CD4-positive, alpha-beta memory T cell (primary cell): ENCODE measurements at regions not wholly inside any gene's neighbourhood (a gene's known extent, or its start where the extent isn't known, plus 50 kb on each side); places are given as distances from the start of the nearest gene placed in this dataset.

Source experiments
- CTCF ChIA-PET: fragments of 350-600 bp; sonication (Branson Sonifier 250); formaldehyde crosslinking; loops from one replicate; lab custom pipeline; 2021; ENCODE audit warnings: inconsistent platforms; ENCODE audit not compliant: partially characterized antibody; lab: Charles Lee
- POLR2A ChIA-PET: fragments of 350-600 bp; sonication (Branson Sonifier 250); formaldehyde crosslinking; loops from one replicate; lab custom pipeline; 2021; ENCODE audit not compliant: partially characterized antibody; lab: Charles Lee
- DNase-seq, 5 donors: peaks; one replicate each; pipeline versions ENCODE4 v3.0.0 to v3.0.0-alpha.2; 2020 to 2022; ENCODE audit warnings: mixed read lengths in 1 of 5
- H3K27ac ChIP-seq: one replicate; pipeline ENCODE4 v1.7.0; 2013; ENCODE audit warnings: low read depth, low read length
- H3K27me3 ChIP-seq: 2 replicates; pipeline ENCODE4 v1.7.0; 2013; ENCODE audit warnings: mild to moderate bottlenecking, low read length, moderate library complexity; ENCODE audit not compliant: insufficient read depth
- H3K36me3 ChIP-seq: 2 replicates; pipeline ENCODE4 v1.7.0; 2013; ENCODE audit warnings: mild to moderate bottlenecking, low read length, moderate library complexity; ENCODE audit not compliant: insufficient read depth
- H3K4me1 ChIP-seq: 2 replicates; pipeline ENCODE4 v1.7.0; 2013; ENCODE audit warnings: mild to moderate bottlenecking, low read length, moderate library complexity; ENCODE audit not compliant: insufficient read depth
- H3K4me3 ChIP-seq, 2 donors: one replicate each; pipeline ENCODE4 v1.7.0; 2013; ENCODE audit warnings: low read length in 2 of 2, mild to moderate bottlenecking in 1 of 2
- H3K9me3 ChIP-seq, 2 donors: one replicate each; pipeline ENCODE4 v1.7.0; 2013; ENCODE audit warnings: low read length in 2 of 2, control low read depth in 1 of 2; ENCODE audit not compliant: control insufficient read depth in 1 of 2
- H3K27ac Mint-ChIP-seq, 7 donors: one replicate each; pipeline ENCODE4 v1.8.0; 2020 to 2021; ENCODE audit warnings: mixed read lengths in 7 of 7, mild to moderate bottlenecking in 6 of 7, inconsistent platforms in 3 of 7, moderate library complexity in 3 of 7
- H3K27me3 Mint-ChIP-seq, 2 donors: one replicate each; pipeline ENCODE4 v1.8.0; 2020 to 2021; ENCODE audit warnings: mixed read lengths in 2 of 2
- H3K36me3 Mint-ChIP-seq, 2 donors: one replicate each; pipeline ENCODE4 v1.8.0; 2020 to 2021; ENCODE audit warnings: mixed read lengths in 2 of 2, inconsistent platforms in 1 of 2, mild to moderate bottlenecking in 1 of 2
- H3K4me1 Mint-ChIP-seq, 4 donors: one replicate each; pipeline ENCODE4 v1.8.0; 2020 to 2021; ENCODE audit warnings: mixed read lengths in 4 of 4, mild to moderate bottlenecking in 1 of 4
- H3K4me3 Mint-ChIP-seq, 8 donors: one replicate each; pipeline ENCODE4 v1.8.0; 2020 to 2021; ENCODE audit warnings: mixed read lengths in 8 of 8, mild to moderate bottlenecking in 7 of 8, moderate library complexity in 6 of 8, inconsistent platforms in 3 of 8
- H3K9me3 Mint-ChIP-seq, 8 donors: one replicate each; pipeline ENCODE4 v1.8.0; 2020 to 2021; ENCODE audit warnings: mixed read lengths in 8 of 8, mild to moderate bottlenecking in 5 of 8, inconsistent platforms in 3 of 8, moderate library complexity in 1 of 8
- intact Hi-C: fragments of 100-400 bp; cut with micrococcal nuclease; formaldehyde crosslinking; loops from one replicate; pipeline ENCODE4 v1.15.1; 2023

GRCh38 chr4:23207059-23207458 is 514.3 kb downstream of the GBA3 start:
- Mint-ChIP-seq H3K4me1 (no peaks in the 10 kb centered on the region), H3K9me3 (peaks cover 0 to 9% (median 5%) of the 10 kb centered on the region in 8 donors), H3K36me3 (no peaks in the 10 kb centered on the region), H3K4me3 (no peak overlapping the region), H3K27ac (no peak overlapping the region), H3K27me3 (no peaks in the 10 kb centered on the region)
- Histone ChIP-seq H3K36me3 (no peaks in the 10 kb centered on the region), H3K9me3 (no peaks in the 10 kb centered on the region), H3K27ac (no peak overlapping the region), H3K4me1 (no peaks in the 10 kb centered on the region), H3K27me3 (no peaks in the 10 kb centered on the region), H3K4me3 (no peak overlapping the region)
- intact Hi-C loops: no loop called here
- POLR2A ChIA-PET: no interaction called here
- DNase-seq: no peak
- CTCF ChIA-PET: no interaction called here

DNA sequence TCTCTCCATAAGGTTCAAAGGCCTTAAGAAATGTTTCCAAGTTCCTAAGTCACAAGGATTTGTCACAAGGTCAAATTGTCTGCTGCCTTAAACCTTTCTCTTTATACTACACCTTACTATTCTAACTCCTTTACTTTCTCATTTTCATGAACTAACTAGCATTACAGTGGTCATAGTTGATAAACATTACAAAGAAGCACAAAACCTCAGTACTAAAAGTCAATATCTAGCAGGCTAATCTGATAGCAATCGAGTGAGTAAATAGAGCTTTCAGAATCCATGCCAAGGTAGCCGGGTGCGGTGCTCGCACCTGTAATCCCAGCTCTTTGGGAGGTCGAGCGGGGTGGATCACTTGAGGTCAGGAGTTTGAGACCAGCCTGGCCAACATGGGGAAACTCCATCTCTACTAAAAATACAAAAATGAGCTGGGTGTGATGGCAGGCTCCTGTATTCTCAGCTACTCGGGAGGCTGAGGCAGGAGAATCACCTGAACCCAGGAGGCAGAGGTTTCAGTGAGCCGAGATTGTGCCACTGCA is 510.0 kb downstream of the GBA3 start:
- H3K4me3 ChIP-seq: no peak overlapping the region
- H3K27me3 ChIP-seq: no peaks in the 10 kb centered on the region
- H3K27me3 Mint-ChIP-seq: peaks cover 0 to 2% of the 10 kb centered on the region in 2 donors
- no peak overlapping the region for H3K27ac Mint-ChIP-seq
- CTCF ChIA-PET: no interaction called here
- no peak overlapping the region for H3K4me3 Mint-ChIP-seq
- no peaks in the 10 kb centered on the region for H3K36me3 Mint-ChIP-seq
- H3K4me1 ChIP-seq: no peaks in the 10 kb centered on the region
- DNase-seq: no peak
- intact Hi-C loops: no loop called here
- POLR2A ChIA-PET: no interaction called here
- no peaks in the 10 kb centered on the region for H3K9me3 ChIP-seq
- no peaks in the 10 kb centered on the region for H3K36me3 ChIP-seq
- peaks cover 0 to 10% (median 4%) of the 10 kb centered on the region in 8 donors for H3K9me3 Mint-ChIP-seq
- H3K4me1 Mint-ChIP-seq: no peaks in the 10 kb centered on the region
- no peak overlapping the region for H3K27ac ChIP-seq

DNA sequence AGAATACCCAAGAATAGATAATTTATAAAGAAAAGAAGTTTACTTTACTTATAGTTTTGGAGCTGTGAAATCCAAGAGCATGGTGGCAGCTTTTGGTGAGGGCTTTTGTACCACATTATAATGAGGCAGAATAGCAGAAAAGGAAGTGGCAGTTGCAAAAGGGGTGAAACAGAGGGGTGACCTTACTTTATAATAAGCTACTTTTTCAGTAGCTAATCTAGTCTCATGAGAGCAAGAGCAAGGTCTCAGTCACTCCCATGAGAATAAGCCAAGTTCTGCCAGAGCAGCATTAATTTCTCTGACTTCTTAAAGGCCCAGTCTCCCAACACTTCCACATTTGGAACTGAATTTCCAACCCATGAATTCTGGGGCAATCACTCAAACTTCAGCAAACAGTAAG is 502.0 kb downstream of the GBA3 start:
- no peaks in the 10 kb centered on the region for H3K9me3 ChIP-seq
- H3K4me3 Mint-ChIP-seq: no peak overlapping the region
- no peaks in the 10 kb centered on the region for H3K36me3 ChIP-seq
- no peaks in the 10 kb centered on the region for H3K27me3 ChIP-seq
- no peak overlapping the region for H3K4me3 ChIP-seq
- peaks cover 1 to 2% of the 10 kb centered on the region in 2 donors for H3K27me3 Mint-ChIP-seq
- no peaks in the 10 kb centered on the region for H3K36me3 Mint-ChIP-seq
- no peaks in the 10 kb centered on the region for H3K4me1 ChIP-seq
- H3K27ac Mint-ChIP-seq: no peak overlapping the region
- H3K9me3 Mint-ChIP-seq: peaks cover 0 to 4% (median 1%) of the 10 kb centered on the region in 8 donors
- intact Hi-C loops: no loop called here
- ChIA-PET CTCF (no interaction called here), POLR2A (no interaction called here)
- DNase-seq: no peak
- no peak overlapping the region for H3K27ac ChIP-seq
- H3K4me1 Mint-ChIP-seq: no peaks in the 10 kb centered on the region

GRCh38 chr4:23174179-23174578 is 481.4 kb downstream of the GBA3 start:
- H3K4me1 ChIP-seq: no peaks in the 10 kb centered on the region
- H3K9me3 ChIP-seq: no peaks in the 10 kb centered on the region
- H3K27ac ChIP-seq: no peak overlapping the region
- H3K4me3 ChIP-seq: no peak overlapping the region
- H3K36me3 ChIP-seq: no peaks in the 10 kb centered on the region
- CTCF ChIA-PET: no interaction called here
- no peak for DNase-seq
- peaks cover 0 to 4% of the 10 kb centered on the region in 2 donors for H3K27me3 Mint-ChIP-seq
- no peak overlapping the region for H3K4me3 Mint-ChIP-seq
- H3K36me3 Mint-ChIP-seq: no peaks in the 10 kb centered on the region
- intact Hi-C loops: no loop called here
- POLR2A ChIA-PET: no interaction called here
- peaks cover 4 to 21% (median 10%) of the 10 kb centered on the region in 8 donors for H3K9me3 Mint-ChIP-seq
- no peak overlapping the region for H3K27ac Mint-ChIP-seq
- no peaks in the 10 kb centered on the region for H3K4me1 Mint-ChIP-seq
- H3K27me3 ChIP-seq: no peaks in the 10 kb centered on the region

- Histone ChIP-seq H3K27me3 (no peaks in the 10 kb centered on the region), H3K4me3 (no peak overlapping the region), H3K4me1 (no peaks in the 10 kb centered on the region), H3K36me3 (no peaks in the 10 kb centered on the region), H3K9me3 (no peaks in the 10 kb centered on the region), H3K27ac (no peak overlapping the region)
- H3K27ac Mint-ChIP-seq: no peak overlapping the region
- H3K9me3 Mint-ChIP-seq: peaks cover 2 to 11% (median 6%) of the 10 kb centered on the region in 8 donors
- H3K4me3 Mint-ChIP-seq: no peak overlapping the region
- H3K27me3 Mint-ChIP-seq: no peaks in the 10 kb centered on the region
- ChIA-PET POLR2A (no interaction called here), CTCF (no interaction called here)
- intact Hi-C loops: no loop called here
- H3K36me3 Mint-ChIP-seq: no peaks in the 10 kb centered on the region
- no peak for DNase-seq
- H3K4me1 Mint-ChIP-seq: no peaks in the 10 kb centered on the region
These were observed 479.2 kb downstream of the GBA3 start for GRCh38 chr4:23171976-23172375.

DNA sequence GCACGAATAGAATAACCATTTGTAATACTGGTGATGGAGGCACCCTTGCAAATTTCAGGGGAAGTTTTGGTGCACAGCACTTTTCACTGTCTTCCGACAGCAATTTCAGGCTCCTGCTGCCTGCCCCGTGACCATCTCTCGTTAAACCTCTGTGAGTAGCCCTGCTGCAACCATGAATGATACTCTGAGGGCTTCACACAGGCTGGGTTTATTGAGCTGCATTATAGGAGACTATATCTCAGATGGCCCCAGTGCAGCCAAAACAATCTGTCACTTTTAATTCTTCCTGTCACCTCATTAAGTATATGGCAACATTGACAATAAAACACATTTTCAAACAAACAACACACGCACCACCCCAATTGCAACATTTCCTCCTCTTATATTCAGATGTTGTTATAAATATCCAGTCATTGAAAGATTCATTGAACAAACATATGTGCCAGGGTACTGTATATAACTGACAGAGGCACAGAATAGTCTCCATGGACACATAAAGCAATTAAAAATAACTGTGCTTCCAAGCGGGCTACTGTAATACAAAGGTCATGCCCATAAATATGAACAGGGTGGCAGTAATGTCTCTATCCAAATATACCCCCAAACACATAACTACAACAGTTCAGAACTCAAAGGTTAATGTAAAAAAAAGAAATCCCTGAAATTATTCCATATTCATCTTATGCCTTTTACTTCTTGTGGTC is 477.0 kb downstream of the GBA3 start:
- ChIA-PET POLR2A (no interaction called here), CTCF (no interaction called here)
- Mint-ChIP-seq H3K27ac (no peak overlapping the region), H3K4me3 (no peak overlapping the region), H3K27me3 (no peaks in the 10 kb centered on the region), H3K9me3 (peaks cover 0 to 9% (median 3%) of the 10 kb centered on the region in 8 donors), H3K4me1 (no peaks in the 10 kb centered on the region), H3K36me3 (no peaks in the 10 kb centered on the region)
- no peaks in the 10 kb centered on the region for H3K4me1 ChIP-seq
- H3K9me3 ChIP-seq: no peaks in the 10 kb centered on the region
- no peak overlapping the region for H3K4me3 ChIP-seq
- H3K27me3 ChIP-seq: no peaks in the 10 kb centered on the region
- no peaks in the 10 kb centered on the region for H3K36me3 ChIP-seq
- intact Hi-C loops: no loop called here
- no peak overlapping the region for H3K27ac ChIP-seq
- no peak for DNase-seq

- Mint-ChIP-seq H3K27ac (no peak overlapping the region), H3K27me3 (no peaks in the 10 kb centered on the region), H3K4me1 (no peaks in the 10 kb centered on the region), H3K9me3 (peaks cover 0 to 6% (median 0%) of the 10 kb centered on the region in 8 donors), H3K4me3 (no peak overlapping the region), H3K36me3 (no peaks in the 10 kb centered on the region)
- Histone ChIP-seq H3K4me3 (no peak overlapping the region), H3K36me3 (no peaks in the 10 kb centered on the region), H3K27me3 (no peaks in the 10 kb centered on the region), H3K4me1 (no peaks in the 10 kb centered on the region), H3K27ac (no peak overlapping the region), H3K9me3 (no peaks in the 10 kb centered on the region)
- ChIA-PET CTCF (interaction anchor here (0.7 to 1.5 kb wide), 2 partner anchors 8 to 20 kb away, joined by 3 read pairs; no protein-coding TSS in a partner anchor), POLR2A (no interaction called here)
- DNase-seq: no peak
- intact Hi-C loops: no loop called here
These were observed 474.2 kb downstream of the GBA3 start for GRCh38 chr4:23166919-23167318.
